ENCODE measurements at regions not wholly inside any gene's neighbourhood (a gene's known extent, or its start where the extent isn't known, plus 50 kb on each side); places are given as distances from the start of the nearest gene placed in this dataset.
"Not testable (repeated sequence)": the region's sequence is repeated elsewhere in the genome, so short reads cannot be mapped to it uniquely, and the experiment has no call there.

DNA sequence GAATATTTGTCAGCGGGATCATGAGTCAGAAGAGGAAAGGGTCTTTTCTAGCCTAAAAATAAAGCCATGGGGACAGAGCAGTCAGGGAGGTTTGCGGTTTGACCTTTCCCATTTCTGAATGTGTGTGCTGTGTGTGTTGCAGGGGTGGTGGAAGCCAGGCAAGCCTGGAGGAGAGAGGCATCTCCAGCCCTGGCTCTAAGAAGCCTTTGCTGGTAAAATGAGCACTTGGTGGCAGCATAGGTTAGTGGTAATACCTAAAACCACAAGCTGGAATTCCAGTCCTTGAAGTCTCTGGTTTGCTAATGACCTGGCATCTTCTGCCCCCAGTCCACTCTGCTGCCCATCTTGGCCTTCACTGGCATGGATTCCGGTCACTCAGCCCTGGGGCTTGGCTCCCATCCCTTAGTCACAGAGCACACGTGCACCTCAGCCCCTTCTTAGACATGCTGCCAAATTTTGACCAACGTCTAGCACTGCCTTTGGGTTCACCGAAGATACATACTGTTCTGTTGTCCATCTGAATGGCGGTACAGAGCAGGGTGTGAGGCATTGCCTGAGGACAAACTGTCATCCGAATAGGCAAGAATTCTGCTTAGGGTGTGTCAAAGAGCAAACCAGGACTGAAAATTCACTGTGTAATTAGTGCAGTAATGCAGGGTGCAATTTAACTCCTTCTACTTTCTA, 52.7 kb downstream of the KCNA5 start:
- peak; percentile 53 for DNase-seq (ENCODE audit: low read depth)

DNA sequence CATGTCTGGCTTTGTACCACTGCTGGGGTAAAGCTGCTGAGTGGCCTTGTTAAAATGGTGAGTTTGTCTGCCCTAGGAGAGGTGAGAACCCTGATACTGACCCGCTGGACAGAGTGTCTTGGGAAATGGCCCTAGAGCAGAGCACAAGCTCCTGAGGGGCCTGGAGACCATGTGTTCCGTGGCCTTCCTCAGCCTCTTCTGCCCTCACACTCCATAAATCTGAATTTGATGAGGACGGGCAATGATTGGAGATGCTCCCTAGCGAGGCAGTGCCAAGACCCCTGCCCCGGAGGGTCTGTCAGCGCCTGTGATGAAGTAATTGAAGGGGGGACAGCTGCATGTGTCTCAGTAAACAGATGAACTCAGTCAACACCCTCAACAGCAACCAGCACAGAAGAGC, 54.1 kb downstream of the KCNA5 start:
- no peak for DNase-seq (ENCODE audit: low read depth)

DNA sequence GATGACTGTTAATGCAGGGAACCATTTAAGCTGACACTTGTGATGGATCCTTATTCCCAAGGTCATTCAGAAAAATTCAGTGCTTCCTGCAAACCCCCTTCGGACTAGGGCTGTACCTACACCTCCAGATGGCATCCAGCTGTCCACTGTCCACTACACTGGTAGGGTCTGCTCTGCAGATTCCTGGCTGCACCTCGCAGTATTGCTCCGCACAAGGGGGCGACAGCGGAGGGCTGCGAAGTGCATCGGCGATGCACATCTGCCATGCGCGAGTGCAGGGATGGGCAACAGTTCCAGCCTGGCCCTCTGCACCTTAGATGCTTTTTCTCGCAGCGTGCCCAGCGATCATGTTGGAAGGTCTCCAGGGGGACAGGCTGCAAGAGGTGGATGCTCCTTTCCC, 55.5 kb downstream of the KCNA5 start:
- DNase-seq (ENCODE audit: low read depth), result no peak

DNA sequence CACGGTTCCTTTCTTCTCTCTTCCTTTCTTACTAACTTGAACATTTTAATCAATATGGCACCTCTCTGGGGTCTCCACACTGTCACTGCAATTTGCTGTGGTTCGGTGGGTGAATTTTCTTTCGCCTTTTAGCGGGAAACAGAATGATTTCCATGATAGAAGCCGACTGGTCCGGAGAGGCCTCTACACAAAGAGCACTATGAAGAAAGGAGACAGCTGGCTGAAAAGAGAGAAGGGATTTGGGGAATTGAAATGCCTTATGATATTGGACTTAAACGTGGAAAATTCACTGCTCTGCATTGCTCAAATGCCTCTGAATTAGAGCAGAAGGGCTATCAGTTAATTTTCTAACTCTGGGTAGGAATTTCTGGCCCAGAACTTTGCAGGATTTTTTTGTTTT, 55.9 kb downstream of the KCNA5 start:
- DNase-seq (ENCODE audit: low read depth), result no peak

DNA sequence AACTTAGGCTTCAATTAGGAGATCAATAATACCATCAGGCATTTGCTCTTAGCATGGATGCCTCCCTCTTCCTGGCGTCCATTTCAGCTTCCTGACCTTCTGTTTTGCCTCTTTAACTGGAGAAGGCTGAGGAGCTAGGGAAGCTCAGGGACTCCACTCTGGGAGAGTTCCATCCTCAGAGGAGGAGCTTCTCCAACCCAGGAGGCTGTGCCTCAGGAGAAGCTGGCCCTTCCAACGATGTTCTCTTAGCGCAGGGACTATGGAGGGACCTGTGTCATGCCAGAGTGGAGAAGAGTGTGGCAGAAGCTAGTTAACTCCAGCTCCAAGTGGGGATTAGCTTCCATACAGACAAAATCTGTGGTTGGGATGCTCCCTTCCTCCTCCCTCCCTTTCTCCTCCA, 58.0 kb downstream of the KCNA5 start:
- no peak for DNase-seq (ENCODE audit: low read depth)

DNA sequence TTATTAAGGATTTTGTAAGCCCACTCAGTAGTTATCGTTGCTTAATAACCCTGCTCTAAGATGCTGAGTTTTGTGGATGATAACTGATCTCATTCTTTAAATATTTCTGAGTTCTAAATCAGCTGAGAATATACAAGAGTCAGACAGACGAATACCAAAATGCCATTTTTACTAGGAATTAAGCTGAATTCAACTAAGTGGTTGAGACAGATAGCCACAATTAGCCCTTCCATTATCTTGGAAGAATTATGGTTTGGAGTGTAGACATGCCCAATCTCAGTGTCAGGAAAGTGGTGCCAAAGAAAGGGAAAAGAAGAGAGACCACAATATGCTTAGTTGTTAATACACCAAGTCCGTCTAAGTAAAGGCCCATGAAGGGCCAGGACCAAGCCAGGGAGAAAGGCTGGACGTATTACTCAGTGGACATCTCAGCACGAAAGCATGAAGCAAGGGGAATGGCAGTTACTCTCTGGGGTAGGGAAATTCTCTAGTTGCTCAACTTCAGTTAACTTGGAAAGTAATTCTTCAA, 58.6 kb downstream of the KCNA5 start:
- DNase-seq (ENCODE audit: low read depth), result no peak

DNA sequence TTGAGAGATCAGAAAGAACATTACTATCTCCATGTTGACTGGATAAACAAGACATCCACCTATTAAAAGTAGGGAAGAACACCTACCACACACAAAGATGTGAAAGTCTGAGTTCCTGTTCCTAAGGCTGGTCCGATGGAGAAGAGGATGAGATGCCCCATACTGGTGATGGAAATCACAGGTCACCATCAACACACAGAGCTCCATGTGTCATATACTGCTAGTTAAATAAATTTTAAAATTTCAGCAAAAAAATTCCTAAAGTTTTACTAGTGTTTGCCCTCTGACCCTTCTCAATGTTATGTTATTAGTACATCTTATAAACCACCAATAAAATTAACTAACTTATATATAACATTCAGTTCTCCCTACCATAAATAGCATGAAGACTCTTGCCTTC, 59.1 kb downstream of the KCNA5 start:
- DNase-seq (ENCODE audit: low read depth), result no peak

DNA sequence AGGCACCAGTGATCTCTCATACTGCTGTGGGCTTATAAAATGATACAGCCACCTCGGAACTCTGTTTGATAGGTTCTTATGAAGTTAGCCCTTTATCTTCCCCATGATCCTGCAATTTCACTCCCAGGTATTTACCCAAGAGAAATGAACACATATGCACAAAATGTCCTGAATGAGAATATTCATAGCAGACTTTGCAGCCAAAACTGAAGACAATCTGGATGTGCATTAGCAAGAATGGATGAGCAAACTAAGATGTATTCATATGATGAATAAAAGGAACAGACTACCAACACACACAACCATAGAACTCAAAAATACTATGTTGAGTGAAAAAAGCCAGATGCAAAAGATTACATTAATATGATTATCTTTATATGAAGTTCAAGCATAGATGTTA, 66.7 kb downstream of the KCNA5 start:
- no peak for DNase-seq (ENCODE audit: low read depth)

DNA sequence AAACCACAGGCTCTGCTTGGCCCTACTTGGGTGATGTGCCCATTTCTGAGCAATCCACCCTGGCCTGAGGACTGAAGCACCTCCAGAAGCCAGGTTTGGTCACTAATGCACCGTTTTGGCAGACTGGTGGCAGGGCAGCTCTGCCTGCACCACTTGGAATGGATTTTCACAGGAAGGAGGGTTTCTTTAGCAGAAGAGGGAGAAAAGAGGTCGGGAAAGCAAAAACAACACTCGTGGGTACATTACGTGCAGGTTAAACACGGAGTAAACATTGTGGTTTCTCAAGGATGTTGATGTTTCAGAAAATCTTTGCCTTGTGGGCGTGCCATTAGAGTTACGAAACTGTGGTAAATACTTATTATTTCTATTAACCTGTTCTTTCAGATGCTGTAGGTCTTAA, 70.8 kb downstream of the KCNA5 start:
- DNase-seq (ENCODE audit: low read depth), result peak; percentile 71

DNA sequence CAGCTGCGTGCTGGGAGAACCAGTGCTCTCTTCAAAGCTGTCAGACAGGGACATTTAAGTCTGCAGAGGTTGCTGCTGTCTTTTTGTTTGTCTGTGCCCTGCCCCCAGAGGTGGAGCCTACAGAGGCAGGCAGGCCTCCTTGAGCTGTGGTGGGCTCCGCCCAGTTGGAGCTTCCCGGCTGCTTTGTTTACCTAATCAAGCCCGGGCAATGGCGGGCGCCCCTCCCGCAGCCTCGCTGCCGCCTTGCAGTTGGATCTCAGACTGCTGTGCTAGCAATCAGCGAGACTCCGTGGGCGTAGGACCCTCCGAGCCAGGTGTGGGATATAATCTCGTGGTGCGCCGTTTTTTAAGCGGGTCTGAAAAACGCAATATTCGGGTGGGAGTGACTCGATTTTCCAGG, 78.1 kb downstream of the KCNA5 start:
- DNase-seq (ENCODE audit: low read depth), result not testable (repeated sequence)

DNA sequence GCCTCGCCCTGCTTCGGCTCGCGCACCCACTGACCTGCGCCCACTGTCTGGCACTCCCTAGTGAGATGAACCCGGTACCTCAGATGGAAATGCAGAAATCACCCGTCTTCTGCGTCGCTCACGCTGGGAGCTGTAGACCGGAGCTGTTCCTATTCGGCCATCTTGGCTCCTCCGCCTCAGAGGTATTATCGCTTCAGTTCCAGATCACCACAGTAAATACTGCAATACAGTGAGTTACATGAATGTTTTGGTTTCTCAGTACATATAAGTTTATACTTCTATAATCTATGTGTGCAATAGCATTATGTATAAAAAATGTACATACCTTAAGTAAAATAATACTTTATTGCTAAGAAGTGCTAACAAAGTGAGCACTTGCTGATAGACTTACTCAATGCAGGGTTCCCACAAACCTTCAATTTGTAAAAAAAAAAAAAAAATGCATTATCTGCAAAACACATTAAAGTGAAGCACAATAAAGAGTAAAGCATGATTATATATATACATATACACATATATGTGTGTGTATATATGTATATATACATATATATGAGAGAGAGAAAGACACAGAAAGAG, 78.7 kb downstream of the KCNA5 start:
- not testable (repeated sequence) for DNase-seq (ENCODE audit: low read depth)

DNA sequence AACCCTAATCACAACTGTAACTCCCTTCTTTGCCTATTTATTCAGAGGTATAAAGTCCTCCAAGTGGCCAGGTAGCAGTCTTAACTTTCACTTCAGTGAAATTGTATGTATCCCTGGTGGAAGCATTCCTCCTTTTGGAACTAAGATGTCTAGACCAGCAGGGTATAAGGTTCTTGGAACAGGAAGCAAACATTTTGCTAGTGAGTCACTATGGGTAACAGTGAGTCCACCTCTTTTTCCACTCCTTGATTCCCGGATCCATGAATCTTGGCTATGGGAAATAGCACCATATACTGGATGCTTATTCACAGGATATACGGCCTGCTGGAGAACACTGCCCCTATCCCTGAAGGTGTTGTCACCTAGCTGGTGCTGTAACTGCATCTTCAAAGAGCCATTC, 80.2 kb downstream of the KCNA5 start:
- DNase-seq (ENCODE audit: low read depth), result peak; percentile 36

DNA sequence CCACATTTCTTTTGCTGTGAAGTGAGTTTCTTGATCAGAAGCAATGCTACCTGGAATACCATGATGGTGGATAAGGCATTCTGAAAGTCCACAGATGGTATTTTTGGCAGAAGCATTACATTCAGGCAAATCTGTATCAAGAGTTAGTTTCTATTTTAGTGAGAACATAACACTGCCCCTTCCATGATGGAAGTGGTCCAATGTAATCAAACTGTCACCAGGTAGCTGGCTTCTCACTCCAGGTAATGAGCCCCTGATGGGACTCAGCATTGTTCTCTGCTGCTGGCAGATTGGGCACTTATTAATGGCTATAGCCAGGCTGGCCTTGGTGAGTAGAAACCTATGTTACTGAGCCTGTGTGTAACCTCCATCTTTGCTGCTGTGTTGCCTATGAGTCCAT, 80.7 kb downstream of the KCNA5 start:
- no peak for DNase-seq (ENCODE audit: low read depth)

DNA sequence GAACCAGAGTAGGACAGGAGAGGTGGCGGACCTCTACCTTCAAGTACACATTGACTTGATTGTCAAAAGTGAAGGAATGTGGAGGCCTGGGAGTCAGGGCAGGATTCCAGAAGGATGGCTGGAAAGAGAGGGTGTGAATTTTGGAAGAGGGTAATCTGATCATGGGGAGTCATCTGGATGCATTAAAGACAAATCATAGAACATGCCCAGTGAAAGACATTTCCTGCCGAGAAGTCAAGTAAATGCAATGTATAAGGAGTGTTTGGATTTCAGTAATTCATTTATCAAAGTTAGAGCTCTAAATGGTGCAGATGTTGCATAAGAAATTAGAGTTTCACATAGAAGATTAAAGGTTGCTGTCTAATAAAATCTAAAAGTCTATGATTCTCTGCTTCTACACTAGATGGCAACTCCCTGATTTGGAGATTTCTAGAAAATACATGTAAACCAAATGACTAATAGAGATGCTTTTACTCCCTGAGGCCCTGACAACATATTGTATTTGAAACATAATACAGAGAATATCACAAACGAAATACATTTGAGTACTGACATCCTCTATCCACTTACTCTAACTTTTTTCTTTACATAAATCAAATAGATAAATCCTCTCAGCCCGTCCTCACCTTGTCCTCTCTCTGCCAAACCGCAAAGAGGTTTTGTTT, 91.3 kb downstream of the KCNA5 start:
- no peak for DNase-seq (ENCODE audit: low read depth)

DNA sequence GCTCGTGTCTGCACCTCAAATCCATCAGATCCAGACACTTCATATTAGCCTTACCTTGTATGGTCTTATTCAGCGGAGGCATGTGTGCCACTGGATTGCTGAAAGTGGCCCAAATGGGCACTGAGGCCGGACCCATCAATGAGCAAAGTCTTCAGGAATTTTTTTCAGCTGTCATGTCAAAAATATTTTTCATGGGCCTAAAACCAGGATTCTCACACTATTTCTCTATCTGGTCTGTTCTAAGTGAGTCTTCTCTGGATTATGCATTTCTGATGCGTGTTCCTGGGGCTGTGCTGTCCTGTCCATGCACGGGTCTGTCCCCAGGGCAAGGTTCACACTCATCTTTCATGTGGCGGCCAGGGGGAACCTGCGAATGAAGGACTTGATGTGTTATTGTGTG, 94.6 kb downstream of the KCNA5 start:
- DNase-seq (ENCODE audit: low read depth), result no peak

DNA sequence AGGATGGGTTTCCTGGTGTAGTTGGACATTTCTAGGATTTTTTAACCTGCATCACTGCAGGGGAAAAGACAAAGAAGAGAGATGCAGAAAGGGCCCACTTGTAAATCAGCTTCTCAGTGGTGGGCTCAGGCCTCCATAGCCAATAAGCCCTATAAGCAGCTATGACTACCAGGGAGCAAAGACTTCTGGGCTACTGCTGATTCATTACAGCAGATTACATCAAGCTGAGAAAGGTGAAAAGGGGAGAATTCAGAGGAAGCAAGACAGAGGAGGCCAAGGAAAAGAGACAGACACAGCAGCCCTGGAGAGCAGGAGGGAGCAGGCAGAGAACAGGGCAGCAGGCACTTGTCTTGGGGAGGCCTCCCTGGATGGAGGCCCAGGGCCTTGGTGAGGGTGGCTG, 95.2 kb downstream of the KCNA5 start:
- DNase-seq (ENCODE audit: low read depth), result no peak

DNA sequence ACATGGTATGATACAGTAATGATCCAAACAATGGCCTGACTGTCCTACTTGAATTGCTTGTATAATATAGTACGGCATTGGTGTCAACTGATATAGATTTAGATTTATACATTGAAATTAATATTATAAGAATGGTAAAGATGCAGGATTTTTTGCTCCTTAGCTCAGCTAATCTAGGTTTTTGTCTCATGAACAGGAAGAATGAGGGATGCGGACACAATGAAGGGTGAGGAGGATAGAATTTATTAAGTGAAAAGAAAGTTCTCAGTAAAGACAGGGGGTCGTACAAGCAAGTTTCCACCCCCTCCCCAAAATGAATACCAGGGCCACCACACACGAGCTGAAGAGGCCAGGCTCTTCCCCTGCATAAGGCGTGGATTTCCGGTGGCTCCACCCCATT, 96.1 kb downstream of the KCNA5 start:
- DNase-seq (ENCODE audit: low read depth), result no peak

DNA sequence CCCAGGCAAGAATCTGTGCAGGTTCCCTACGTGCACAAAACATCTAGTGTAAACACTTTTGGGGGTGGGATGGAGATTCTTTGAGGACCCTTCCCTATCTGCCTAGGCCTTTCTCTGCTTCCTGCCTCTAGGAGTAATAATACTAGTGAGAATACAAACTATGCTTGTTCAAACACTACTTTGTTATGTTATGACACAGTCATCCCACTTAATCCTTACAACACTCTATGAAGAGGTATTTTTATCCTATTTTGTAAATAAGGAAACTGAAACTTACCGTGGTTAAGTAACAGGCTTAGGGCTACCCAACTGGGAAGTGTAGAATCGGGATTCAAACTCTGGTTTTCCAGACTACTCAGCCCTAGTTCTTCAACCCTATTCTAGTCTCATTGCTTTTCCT, 96.5 kb downstream of the KCNA5 start:
- no peak for DNase-seq (ENCODE audit: low read depth)

DNA sequence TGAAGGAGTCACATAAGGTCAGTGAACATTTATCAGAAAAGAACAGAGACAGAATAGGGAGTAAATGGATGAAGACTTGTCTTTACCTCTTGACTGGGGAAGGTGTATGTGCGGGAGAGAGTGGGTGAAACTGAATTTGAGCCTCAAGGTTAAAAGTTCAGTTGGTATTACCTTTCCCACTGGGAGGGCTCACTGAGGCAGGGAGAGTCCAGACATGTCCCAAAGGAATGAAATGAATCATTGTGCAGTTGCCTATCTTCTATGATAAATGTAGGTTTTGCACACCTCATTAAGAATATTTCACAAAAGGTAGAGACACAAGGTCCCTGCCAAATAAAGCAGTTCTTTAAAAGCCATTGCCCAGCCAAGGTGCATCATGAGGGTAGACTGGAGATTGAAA, 105.2 kb downstream of the KCNA5 start:
- DNase-seq (ENCODE audit: low read depth), result no peak

DNA sequence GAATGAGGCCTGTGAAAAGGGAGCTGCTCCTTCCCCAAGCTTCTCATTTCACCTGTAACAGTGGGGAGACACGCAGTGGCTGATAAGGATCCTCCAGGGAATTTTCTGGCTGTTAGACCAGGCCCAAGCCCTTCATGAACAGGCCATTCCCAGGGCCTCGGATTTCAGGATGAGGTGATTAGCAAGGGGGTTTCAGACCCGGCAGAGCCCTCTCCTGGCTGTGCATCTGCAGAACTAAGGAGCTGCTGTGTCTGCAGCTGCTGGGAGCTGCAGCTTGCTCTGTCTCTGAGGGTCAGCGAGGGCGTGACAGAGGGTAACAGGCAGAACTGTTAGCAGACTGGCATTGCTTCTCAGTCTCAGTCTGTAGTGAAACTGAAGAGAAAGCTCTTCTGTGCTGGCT, 110.4 kb downstream of the KCNA5 start:
- no peak for DNase-seq (ENCODE audit: low read depth)

DNA sequence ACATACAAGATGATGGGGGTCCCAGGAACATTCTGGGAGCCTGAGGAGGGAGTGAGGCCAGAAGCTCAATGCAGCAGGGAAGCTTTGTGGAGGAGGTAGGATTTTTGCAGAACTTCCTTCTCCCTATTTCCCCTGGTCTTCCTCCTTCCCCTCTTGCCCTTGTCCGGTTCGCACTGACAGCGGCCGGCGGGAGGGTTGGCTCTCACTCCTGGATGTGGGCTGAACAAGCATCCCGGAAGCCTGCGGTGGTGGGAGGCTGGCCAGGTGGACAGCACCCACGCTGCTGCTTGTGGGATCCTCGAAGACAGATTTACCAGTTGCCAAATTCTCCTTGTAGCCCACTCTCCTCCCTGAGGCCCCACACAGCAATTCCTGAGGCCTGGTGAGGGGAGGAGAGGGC, 112.2 kb downstream of the KCNA5 start:
- no peak for DNase-seq (ENCODE audit: low read depth)

DNA sequence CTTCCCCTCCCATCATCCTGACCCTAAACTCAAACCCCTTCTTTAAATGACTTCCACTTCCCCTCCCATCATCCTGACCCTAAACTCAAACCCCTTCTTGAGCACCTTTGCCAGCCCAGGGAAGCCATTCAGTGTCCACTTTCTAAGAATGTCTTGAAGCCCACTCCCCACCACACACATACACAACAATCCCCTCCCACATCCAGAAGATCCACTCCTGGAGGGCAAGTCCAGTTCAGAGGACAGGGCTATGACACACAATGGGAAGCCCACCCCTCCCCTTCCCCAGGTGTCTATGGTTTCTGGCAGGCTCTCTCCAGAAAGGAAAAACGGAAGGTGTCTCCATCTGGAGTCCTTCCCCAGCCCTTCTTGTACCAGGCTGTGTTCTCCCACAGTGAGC, 117.1 kb downstream of the KCNA5 start:
- DNase-seq (ENCODE audit: low read depth), result no peak

DNA sequence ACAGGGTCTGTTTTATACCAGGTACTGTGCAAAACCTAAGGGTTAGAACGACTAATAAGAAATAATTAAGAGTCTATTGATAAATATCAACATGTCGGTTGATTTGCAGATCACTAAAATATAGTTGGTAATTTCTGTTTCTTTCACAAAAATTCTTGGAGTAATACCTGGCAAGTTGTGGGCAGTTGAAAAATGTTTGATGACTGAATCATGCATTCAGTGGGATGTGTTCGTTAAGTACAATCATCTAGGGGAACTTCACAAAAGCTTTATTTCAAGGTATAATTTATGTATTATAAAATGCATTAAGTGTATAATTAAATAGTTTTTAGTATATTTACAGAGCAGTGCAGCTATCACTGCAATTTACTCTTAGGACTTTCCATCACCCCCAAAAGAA, 120.0 kb downstream of the KCNA5 start:
- peak; percentile 39 for DNase-seq (ENCODE audit: low read depth)

Data from renal cortical epithelial cell (primary cell).